Amygdala (tissue), 56 donors: ENCODE measurements at regions not wholly inside any gene's neighbourhood (a gene's known extent, or its start where the extent isn't known, plus 50 kb on each side); places are given as distances from the start of the nearest gene placed in this dataset.
"Not testable (repeated sequence)": the region's sequence is repeated elsewhere in the genome, so short reads cannot be mapped to it uniquely, and the experiment has no call there.

Experiments used
- DNase-seq, 56 donors: peaks; one replicate each; lab custom pipeline; 2025; lab: John Stamatoyannopoulos, UW

GRCh38 chrX:40380655-40381488 is 199.9 kb upstream of the ATP6AP2 start:
- DNase-seq = peak in 1 of 56 donors; percentile 0

DNA sequence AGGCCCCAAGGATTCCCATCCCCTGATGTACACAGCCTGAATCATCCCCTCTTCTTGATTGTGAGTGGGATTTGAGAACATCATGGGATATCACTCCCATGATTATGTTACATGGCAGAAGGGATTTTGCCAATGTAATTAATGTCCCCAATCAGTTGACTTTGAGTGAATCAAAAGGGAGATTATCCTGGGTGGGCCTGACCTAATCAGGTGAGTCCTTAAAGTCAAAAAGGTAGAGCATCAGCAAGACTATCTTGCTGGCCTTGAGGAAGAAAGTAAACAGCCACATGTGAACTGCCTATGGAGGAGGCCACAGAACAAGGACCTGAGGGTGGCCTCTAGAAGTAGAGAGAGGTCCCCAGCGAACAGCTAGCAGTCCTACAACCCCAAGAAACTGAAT is 203.1 kb upstream of the ATP6AP2 start:
- no peak for DNase-seq

GRCh38 chrX:40374486-40374885 is 206.3 kb upstream of the ATP6AP2 start:
- DNase-seq = no peak

- no peak for DNase-seq
Observed at GRCh38 chrX:40373641-40374040, 207.1 kb upstream of the ATP6AP2 start.

DNA sequence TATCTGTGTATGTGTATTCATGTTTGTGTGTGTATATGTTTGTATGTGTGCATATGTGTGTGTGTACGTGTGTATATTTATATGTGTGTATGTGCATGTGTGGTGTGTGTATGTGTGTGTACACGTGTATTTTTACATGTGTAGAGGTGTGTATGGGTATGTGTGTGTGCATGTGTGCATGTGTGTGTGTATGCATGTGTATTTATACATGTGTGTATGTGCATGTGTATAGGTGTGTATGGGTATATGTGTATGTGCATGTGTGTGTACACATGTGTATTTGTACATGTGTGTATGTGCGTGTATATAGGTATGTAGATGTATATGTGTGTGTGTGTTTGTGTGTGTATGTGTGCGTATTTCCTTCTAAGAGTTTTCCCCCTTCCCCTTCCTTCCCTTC is 207.7 kb upstream of the ATP6AP2 start:
- no peak for DNase-seq

DNA sequence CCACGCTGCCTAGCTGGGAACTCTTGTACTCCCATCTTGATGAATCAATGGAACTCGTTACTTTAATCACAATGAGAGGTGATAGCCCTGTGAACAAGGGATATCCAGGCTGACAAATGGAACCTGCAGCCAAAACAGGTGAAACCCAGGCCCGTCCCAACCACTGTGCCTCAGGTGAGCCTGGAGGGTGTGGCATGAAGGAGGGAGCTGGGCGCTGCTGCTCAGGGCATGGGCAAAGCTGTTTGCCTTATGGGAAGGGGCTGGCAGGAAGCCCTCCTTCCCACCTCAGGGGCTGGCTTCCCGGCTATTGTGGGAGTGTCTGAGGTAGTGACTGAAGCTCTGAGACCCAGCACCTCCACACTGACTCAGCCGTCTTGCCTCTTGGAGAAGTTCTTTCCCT is 209.4 kb upstream of the ATP6AP2 start:
- DNase-seq = no peak

DNA sequence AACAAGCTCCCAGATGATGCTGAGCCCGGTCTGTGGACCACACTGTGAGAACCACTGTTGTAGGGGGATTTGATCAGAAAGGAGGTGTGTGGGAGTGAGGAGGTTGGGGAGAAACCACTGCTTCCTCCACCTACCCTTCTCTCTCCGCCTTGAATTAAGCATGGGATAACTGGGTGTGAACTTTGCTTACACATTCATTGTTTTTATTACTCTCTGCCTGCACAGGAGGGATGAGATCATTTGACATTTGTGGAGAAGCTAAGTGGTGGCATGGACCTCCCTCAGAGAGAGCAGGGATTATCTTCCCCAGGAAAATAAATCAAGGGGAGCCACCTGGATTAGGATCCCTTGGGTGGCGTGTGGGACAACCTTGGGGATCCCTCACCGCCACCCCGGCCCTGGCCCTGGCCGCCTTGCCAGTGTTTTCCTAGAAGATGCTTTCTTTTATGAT is 212.1 kb upstream of the ATP6AP2 start:
- no peak for DNase-seq

DNA sequence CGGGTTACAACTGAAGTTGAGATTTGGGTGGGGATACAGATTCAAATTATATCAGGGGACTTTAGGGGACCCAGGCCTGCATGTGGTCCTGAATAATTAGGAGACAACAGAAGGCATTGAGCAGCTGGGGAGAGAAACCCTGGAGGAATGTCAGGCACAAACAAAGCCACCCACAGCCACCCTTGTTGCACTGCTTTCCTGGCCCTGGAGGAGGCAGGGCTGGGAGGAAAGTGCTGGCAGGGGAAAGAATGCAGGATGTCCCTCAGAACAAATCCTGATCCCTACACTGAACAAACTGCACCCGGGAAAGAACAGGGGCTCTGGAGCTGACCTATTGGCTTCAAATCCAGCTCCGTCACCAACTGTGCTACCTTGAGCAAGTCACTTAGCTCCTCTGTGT is 214.1 kb upstream of the ATP6AP2 start:
- DNase-seq = no peak

DNA sequence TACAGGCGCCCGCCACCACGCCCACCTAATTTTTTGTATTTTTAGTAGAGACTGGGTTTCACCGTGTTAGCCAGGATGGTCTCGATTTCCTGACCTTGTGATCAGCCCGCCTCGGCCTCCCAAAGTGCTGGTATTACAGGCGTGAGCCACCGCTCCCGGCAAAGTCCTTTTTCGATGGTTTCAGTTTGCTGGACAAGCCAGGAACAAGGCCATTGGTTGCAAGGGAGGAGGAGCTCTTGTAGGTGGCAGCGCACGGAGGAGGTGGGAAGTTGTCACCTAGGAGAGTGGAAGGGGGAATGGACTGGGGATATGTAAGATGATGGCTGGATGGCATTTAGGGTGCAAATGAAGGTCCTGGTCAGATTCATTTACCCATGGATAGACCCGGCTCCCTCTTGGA is 218.5 kb upstream of the ATP6AP2 start:
- not testable (repeated sequence) for DNase-seq

GRCh38 chrX:40360557-40360956 is 220.2 kb upstream of the ATP6AP2 start:
- DNase-seq = no peak

DNA sequence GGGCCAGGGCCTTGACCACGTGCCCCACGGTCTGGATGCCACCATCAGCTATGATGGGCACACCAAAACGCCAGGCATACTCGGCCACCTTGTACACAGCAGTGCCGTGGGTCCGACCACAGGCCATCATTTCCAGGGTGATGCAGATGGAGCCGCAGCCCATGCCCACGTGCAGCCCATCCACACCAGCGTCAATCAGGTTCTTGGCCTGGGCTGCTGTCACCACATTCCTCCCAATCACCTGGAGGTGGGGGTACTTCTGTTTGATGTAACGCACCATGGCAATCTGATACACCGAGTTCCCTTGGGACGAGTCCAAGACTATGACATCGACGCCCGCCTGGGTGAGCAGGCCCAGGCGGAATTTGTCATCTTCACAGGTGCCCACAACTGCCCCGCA is 221.2 kb upstream of the ATP6AP2 start:
- no peak for DNase-seq

- peak in 1 of 56 donors; percentile 0 for DNase-seq
Observed at GRCh38 chrX:40358994-40359393, 221.8 kb upstream of the ATP6AP2 start.

DNA sequence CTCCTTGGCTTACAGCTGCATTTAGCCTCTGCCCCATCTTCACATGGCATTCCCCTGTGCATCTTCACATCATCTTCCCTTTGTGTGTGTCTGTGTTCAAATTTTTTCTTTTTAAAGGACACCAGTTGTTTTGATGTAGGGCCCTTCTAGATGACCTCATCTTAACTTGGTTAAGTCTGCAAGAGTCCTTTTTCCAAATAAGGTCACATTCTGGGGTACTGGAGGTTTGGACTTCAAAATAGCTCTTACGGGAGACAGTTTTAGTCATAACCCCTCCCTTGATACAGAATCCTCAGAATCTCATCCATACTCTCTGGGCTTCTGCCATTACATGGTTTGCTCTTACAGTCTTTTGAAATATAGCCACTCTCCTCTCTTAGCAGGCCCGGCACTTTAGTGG is 231.5 kb upstream of the ATP6AP2 start:
- no peak for DNase-seq

DNA sequence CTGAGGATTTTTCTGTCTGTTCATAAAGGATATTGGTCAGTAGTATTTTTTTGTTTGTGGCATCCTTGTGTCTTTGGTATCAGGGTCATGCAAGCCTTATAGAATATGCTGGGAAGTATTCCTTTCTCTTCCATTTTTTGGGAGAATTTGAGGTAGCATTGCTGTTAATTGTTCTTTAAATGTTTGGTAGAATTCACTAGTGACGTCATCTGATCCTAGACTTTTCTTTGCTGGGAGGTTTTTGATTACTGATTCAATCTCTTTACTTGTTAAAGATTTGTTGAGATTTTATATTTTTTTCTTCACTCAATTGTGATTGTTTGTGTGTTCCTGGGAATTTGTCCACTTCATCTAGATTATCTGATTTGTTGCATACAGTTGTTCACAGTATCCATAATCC is 234.4 kb upstream of the ATP6AP2 start:
- DNase-seq = no peak

GRCh38 chrX:40343319-40343718 is 237.5 kb upstream of the ATP6AP2 start:
- no peak for DNase-seq

DNA sequence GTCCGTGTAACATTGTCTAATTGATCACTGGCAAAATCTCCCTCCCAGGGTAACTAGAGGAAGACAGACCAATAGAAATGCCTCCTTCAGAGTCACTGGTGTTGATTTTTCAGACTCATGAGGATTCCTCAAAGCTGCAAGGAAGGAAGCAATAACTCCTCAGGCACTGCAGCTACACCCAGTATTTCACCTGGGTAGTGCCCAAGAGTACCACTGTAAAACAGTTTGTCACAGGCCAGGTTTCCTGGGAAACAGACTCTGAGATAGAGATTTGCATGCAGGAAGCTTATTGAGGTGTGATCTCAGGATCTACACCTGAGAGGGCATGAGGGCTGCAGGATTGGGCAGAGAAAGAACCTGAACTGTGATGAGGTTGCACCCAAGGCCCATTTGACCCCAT is 240.7 kb upstream of the ATP6AP2 start:
- no peak for DNase-seq

- DNase-seq = no peak
Observed at GRCh38 chrX:40333344-40333743, 235.6 kb upstream of the BCOR start.

DNA sequence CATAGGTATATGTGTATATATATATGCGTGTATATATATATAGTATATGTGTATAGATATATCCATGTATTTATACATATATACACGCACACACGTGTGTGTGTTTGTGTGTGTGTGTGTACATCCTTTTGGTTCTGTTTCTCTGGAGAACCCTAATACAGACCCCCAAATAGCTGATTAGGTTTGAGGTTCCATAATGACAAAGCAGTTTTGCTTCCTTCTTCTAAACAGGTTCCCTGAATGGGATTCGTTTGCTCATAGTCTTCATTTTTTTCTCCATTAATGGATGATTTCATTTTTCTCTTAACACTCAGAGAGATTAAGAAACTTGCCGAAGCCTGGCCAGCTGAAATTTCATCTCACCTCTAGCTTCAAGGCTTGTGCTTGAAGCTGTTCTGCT is 234.0 kb upstream of the BCOR start:
- DNase-seq = no peak

GRCh38 chrX:40331353-40331752 is 233.6 kb upstream of the BCOR start:
- no peak for DNase-seq

DNA sequence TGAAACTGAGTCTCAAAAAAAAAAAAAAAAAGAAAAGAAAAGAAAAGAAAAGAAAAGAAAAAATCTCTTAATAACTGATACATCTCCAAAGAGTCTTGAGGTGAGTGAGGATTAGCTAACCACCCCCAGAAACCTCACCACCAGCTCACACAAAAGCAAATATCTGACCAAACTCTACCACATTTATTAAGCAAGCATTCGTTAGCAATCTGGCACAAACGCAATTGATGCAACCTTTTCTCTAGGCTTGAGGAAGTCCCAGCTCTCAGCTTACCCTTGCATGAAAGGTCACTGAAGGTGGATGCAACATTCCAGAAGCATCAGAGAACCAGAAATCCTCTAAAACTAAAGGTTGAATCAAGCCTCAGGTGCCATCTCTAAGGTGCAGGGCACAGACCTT is 231.9 kb upstream of the BCOR start:
- no peak for DNase-seq

DNA sequence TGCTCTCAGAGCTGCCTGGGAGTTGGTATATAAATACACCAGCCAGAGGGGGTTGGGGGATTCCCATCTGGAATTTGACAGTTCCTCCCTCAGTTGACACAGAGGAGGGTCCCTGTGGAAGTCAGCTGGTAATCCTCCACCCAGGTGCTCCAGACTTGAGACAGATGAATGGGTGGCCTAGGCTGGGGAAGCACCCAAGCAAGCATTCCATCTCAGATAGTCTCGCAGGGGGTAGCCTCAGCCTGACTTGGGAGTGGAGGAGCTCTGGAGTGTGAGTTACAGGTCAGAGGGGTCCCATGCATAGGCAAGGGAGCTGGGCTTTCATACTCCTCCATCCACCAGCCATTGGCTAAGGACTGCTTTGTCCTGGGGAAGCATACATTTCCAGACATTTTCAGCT is 229.3 kb upstream of the BCOR start:
- no peak for DNase-seq

- DNase-seq = no peak
Observed at GRCh38 chrX:40326186-40326965, 228.6 kb upstream of the BCOR start.
